ENCODE measurements at regions not wholly inside any gene's neighbourhood (a gene's known extent, or its start where the extent isn't known, plus 50 kb on each side); places are given as distances from the start of the nearest gene placed in this dataset.

DNA sequence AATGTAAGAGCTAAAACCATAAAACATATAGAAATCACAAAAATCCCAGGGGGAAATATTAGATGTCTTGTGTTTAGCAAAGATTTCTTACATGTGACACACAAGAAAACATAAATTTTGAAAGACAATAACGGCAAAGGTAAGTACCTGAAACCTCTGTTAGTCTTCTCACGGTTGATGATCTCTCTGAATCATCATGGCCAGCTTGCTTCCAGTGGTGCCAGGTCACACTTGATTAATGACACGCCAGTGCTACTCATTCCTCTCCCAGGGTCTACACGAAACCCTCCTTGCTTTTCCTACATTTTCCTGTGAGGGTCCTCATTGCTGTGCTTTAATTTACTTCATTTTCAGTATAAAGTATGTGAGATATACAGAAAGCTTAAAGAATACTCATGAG is 114.4 kb upstream of the PARP11 start:
- no peak for FAIRE-seq

DNA sequence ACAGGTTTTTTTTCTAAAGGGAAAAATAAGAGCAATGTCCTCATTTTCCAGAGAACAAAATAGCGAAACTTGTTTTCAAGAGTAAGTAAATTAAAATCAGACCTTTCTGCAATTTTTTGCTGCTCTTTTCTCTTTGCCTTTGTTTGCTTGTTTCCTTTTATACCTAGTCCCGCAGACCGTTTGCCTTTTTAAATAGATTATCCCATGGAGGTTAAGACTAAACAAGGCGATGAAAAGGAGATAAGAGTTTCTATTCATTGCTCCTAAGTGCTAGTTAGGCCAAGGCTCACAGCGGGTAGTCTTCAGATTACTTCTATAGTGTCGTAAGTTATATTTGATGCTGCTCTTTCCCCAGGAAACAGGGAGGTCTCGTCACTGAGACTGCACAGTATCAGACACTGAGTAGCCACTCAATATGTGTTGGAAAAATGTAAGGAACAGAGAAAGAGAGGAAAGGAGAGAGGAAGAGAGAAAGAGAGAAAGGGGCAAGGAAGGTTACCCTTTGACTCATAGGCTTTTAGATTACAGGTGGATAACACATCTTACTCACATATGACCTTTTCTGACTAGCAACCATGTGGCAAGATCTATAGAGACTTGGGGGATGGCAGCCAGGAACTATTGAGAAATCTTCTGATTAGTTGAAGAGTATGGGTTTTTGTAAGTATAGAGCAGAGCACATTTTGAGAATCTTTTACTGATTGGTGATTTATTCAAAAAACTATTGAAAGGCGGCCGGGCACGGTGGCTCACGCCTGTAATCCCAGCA is 107.5 kb upstream of the PARP11 start:
- no peak for FAIRE-seq

DNA sequence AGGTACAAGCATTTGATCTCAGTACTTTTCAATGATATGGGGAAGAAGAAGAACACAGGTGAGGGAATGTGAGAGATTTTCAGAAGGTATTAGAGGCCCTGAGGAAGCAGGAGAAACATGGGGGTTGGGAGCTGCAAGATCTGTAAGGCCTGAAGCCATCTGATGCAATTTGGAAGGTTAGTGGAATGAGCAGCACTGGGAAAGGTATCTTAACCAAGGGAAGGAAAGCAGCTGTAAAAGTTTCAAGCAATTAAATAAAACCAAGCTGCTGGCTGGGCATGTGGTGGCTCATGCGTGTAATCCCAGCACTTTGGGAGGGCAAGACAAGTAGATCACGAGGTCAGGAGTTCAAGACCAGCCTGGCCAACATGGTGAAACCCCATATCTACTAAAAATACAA is 104.4 kb upstream of the PARP11 start:
- no peak for FAIRE-seq

DNA sequence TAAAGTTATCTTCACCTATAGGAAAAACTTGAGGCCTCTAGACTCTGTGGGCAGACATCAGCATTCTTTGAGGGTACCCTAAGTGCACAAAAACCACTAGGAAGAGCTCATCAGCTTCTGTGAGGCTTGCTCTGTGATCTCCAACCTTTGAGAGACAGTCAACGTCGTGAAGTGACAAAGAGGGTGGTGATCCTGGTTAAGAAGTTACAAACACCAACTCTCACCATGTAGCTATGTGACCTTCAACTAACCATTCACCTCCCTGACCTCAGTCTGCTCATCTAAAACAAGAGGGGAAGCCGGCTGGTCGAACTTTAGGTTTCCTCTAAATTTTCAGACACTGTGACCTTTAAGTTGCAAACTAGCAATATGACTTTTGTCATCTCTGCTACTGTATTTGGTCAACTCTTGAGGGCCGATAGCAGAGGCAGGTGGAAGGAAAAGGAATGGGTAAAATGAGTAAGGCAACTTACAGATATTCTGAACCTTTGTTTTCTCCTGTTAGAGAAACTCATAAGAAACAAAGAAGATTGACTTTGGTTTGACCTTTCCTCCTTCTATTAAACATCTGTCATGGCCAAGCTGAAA is 103.2 kb upstream of the PARP11 start:
- FAIRE-seq = no peak

- FAIRE-seq = no peak
Observed at GRCh38 chr12:3975652-3976051, 102.5 kb upstream of the PARP11 start.

DNA sequence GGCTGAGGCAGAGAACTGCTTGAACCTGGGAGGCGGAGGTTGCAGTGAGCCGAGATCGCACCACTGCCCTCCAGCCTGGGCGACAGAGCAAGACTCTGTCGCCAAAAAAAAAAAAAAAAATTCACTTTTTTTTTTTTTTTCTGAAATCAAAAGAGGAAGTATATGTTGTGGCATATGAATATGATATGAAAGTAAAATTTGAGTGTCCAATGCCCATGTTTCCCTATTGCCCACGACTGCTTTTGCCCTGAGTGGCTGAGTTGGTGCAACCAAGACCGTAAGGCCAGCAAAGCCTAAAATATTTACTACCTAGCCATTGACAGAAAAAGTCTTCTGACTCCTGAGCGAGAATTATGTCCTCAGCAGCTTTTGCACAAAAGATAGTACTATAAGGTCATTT is 101.7 kb upstream of the PARP11 start:
- FAIRE-seq = no peak

DNA sequence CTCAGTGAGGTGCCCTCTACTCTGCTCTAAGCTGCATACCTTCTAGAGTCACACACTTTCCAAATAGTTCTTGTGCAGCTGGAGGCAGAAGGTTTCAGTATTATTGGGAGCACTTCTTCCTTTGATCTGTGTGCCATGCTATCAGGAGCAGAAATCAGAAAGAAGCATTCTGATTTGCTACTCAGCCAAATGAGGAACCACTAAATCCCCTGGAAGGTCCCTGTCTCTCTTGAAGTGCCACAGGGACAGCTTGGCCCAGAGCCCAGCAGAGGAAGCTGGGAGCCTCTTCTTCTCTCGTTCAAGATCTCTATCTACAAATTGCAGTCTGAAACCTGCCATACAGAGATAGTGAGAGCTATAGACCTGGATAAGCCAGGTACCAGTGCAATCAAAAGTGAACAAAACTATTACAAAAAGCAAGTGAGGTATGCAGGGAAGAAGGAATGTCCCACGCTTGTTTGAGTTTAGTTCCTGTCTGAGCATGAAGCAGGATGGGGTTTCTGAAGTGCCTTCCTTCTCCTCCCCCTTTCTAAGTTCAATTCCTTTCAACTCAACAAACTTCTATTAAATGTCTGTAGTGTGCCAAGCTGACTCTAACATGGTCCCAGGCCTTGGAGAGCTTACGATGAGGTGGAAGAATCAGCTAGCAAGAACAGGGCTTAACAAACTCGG is 100.9 kb upstream of the PARP11 start:
- FAIRE-seq = no peak

DNA sequence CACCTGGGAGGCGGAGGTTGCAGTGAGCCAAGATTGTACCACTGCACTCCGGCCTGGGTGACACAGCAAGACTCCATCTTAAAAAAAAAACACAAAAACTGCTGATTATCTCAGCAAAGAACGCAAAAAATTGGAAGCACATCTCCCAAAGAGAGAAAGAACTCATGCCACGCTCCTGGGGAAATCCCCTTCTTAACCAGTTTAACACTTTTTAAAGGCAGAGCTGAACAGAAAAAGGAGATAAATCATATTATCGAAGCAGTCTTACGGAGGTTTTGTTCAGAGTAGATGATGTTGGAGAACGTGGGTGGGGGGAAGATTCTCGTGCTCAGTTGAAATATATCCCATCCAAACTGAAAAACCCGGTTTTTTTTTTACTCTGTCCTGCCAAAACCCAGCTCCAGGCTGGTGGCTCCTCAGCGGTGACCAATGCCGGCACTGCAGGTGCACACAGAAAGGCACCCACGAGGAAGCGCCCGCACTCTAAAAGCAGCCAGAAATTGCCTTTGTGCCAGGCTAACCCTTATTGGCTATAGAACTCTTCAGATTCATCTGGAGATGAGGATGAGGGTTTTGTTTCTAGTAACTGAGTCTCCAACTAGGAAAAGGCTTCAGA is 100.2 kb upstream of the PARP11 start:
- no peak for FAIRE-seq

DNA sequence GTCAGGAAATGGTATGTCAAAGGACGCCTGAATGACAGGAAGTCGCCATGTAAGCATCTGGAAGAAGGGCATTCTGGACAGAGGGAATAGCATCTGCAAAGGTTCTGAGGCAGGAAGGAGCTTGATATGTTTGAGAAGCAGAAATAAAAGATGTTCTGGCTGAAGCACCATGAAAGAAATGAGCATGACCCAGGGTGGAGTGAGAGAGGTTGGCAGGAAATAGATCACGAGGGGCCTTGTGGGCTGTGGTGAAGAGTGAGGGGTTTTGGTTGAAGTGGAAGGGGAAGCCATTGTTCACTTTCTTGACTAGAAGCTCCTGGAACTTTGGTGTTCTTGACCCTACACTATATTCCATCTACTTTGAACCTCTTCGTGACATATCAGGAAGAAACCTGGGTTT is 99.4 kb upstream of the PARP11 start:
- FAIRE-seq = no peak

GRCh38 chr12:3968523-3968922 is 95.3 kb upstream of the PARP11 start:
- FAIRE-seq = no peak

GRCh38 chr12:3967556-3968160 is 94.5 kb upstream of the PARP11 start:
- no peak for FAIRE-seq

DNA sequence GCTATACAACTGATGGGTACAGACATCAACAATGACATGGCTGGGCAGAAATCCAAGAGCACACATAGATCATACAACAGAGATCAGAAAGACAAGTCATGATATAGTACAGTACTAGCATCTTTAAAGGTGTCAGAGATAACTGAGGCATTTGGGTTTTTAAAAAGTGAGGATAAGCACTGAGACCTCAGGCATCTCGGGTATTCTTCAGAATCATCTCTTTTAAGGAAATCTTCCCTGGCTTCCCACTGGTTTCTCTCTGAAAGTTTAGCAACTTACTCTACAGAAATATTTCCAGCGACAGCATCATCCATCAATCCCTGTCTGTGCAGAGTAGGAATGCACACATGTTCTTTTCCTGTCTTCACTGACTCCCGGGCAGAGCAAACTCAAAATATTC is 93.2 kb upstream of the PARP11 start:
- FAIRE-seq = no peak

GRCh38 chr12:3965046-3965445 is 91.8 kb upstream of the PARP11 start:
- FAIRE-seq = no peak

GRCh38 chr12:3964439-3964838 is 91.2 kb upstream of the PARP11 start:
- no peak for FAIRE-seq

DNA sequence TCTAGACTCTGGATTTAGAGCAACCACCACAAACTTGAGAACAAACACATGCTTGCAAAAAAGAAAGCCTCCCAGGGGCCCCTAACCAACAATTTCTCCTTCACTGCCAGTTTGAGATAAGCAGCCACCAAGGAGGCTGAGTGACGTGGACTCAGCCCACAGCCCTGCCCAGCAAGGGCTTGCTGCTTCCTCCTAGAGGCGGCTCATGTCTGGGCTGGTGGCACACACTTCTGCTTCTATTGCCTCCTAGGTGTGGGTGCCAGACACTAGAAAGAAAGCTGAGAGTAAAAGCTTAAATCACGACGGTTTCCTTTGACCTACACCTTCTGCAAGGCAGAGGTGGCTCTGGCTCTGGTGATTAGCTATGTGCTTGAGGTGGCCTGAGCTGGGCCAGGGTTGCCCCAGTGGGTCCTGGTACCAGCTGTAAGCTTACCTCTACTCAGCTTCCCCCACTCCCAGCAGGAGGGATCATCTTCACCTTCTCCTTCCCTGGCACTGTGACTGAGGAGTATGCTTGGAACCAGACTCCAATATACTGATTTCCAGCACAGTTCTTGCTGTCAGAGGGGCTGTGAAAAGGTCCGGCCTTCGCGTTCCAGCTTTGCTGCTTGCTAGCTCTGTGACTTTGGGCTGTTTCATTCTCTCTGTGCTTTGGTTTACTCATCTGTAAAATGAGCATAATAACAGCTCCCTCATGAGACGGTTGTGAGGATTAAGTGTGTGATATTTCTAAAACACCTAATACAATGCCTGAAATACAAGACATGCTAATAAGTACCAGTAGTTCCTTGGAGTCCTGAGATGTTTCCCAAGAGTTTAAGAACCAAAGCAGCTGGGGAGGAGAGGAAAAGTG is 89.7 kb upstream of the PARP11 start:
- FAIRE-seq = no peak

DNA sequence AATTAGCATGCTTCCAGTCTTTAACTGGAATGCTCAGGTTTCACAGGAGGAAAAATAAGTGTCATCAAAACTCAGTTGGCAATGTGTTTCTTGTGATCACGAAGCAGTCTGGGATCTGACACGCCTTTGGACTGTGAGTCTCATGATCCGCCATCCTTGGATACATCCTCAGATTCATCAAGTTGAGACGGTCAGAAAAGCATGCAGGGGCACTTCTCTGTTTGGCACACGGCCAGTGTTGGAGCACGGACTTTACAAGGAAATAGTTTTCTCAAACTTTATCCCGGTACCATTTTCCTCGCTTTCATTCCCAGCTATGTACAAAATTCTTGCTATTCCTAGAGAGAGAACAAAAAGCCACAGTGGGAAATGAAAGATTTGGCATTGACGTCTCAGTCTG is 88.4 kb upstream of the PARP11 start:
- FAIRE-seq = no peak

GRCh38 chr12:3959799-3960560 is 86.8 kb upstream of the PARP11 start:
- FAIRE-seq = no peak

- no peak for FAIRE-seq
Observed at GRCh38 chr12:3958534-3958933, 85.3 kb upstream of the PARP11 start.

DNA sequence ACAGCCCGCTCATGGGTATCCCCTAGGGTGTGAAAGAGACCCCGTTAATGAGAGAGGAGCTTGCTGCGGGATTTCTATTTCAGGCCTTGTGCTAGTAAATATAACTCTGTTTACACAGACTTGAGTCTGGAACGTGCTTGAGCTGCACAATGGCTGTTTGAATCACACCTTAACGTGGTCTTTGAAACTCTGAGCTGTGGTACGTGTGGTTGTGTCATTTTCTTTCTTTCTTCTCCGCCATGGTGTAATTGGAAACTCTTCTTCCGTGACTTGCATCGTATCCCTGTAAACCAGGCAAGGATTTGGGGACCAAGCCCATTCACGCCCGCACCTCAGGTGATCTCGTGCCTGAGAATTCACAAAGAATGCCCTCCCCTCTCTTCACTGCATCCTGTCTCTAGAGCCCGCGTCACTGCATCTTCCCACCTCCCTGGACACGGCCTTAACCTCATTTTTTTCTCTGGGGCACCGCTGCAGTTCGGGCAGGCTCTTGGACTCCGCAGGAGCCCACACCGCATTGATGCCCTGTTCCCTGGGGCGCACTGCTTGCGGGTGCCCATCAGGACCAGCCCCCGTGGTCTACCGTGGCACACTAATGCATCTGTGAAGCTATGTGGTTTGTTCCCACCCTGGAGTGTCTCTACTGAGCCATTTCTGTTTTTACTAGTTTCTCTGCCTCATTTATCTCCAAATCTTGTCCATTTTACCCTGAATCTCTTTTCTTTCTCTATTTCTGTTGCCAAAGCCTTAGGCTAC is 78.4 kb upstream of the PARP11 start:
- no peak for FAIRE-seq

DNA sequence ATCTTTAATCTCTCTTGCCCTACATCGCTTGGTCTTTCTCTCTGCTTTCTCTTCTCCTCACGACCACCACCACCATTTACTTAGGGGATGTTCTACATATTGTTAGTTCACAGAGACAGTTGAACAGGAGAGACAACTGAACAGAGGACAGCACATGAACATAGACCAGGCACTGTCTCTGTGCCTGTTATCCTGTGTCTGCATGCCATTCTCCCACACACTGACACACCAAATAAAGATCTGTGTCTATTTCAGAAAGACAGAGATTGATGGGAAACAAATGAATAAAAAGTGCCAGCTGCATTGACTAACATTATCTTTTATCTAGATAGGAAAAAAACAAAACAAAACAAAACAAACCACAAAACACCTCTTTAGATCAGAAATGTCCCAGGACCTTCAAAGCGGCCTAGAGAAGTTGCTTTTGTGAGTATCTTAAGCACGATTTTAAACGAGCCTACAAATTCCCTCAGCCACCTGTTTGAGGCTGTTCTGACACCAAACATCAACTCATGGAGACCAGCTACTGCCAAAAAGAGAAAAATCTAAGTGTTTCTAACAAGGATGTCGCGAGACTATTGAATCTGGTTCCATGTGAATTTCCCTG is 77.6 kb upstream of the PARP11 start:
- no peak for FAIRE-seq

GRCh38 chr12:3947781-3948180 is 74.6 kb upstream of the PARP11 start:
- FAIRE-seq = no peak

Data from TTC549 (cell line).